Body of pancreas (tissue), 4 donors: ENCODE measurements at regions not wholly inside any gene's neighbourhood (a gene's known extent, or its start where the extent isn't known, plus 50 kb on each side); places are given as distances from the start of the nearest gene placed in this dataset.

ENCODE experiments used
- ATAC-seq: fragments of 150-250 bp; one replicate; pipeline ENCODE4 v1.9.1; 2016
- DNase-seq, 4 donors: peaks; one replicate each; pipeline ENCODE4 v3.0.0-alpha.2; 2019
- H3K27ac ChIP-seq, 4 donors: fragments of 200-600 bp; sonication (generic); 1 replicate in 3 of 4; 2 replicates in 1 of 4; pipeline versions ENCODE4 v1.5.1 to v1.6.1; 2016 to 2019; ENCODE audit warnings: mild to moderate bottlenecking in 1 of 4, mixed read lengths in 1 of 4, moderate library complexity in 1 of 4
- H3K27me3 ChIP-seq, 2 donors: fragments of 200-600 bp; sonication (generic); one replicate each; pipeline ENCODE4 v1.6.0; 2016; ENCODE audit warnings: mild to moderate bottlenecking in 1 of 2
- H3K36me3 ChIP-seq, 2 donors: fragments of 200-600 bp; sonication (generic); replicated peaks in 1 of 2; 2 replicates each; pipeline ENCODE4 v1.5.1; 2016; ENCODE audit warnings: low read depth in 2 of 2; ENCODE audit not compliant: insufficient read depth in 1 of 2
- H3K4me1 ChIP-seq: fragments of 200-600 bp; sonication (generic); one replicate; pipeline ENCODE4 v1.6.0; 2016
- H3K4me3 ChIP-seq, 2 donors: fragments of 200-600 bp; sonication (generic); 1 replicate in 1 of 2; 2 replicates in 1 of 2; pipeline ENCODE4 v1.5.1; 2016 to 2019
- H3K9me3 ChIP-seq, 3 donors: fragments of 200-600 bp; sonication (generic); 1 replicate in 2 of 3; 2 replicates in 1 of 3; pipeline ENCODE4 v1.5.1; 2016
- CTCF ChIP-seq, 7 experiments: fragments of 450-650 bp in 4 of 7; fragments of 200-600 bp in 3 of 7; sonication (generic) in 3 of 7; IDR thresholded peaks; one replicate each; pipeline ENCODE4 v1.5.1; 2016 to 2019; ENCODE audit warnings: antibody characterized with exemption in 7 of 7
- POLR2A ChIP-seq, 3 donors: fragments of 450-650 bp; IDR thresholded peaks; one replicate each; pipeline ENCODE4 v1.6.1; 2016; ENCODE audit warnings: antibody characterized with exemption in 3 of 3, mild to moderate bottlenecking in 2 of 3
- WGBS, 2 donors: methylation state at CpG; one replicate each; pipeline ENCODE4 v1.1.5; 2017; 5-methylcytosine and 5-hydroxymethylcytosine counted together
- intact Hi-C: fragments of 100-400 bp; cut with DNase I; formaldehyde crosslinking; loops from one replicate; pipeline ENCODE4 v1.15.1; 2023

GRCh38 chr11:95563859-95564258, 225.7 kb downstream of the FAM76B start:
- H3K27me3 ChIP-seq, result no peaks in the 10 kb centered on the region
- ATAC-seq (no peak), DNase-seq (no peak)
- no peaks in the 10 kb centered on the region for H3K9me3 ChIP-seq
- no peak overlapping the region for H3K27ac ChIP-seq
- intact Hi-C loops, result no loop called here
- no peaks in the 10 kb centered on the region for H3K4me1 ChIP-seq
- WGBS, 2 donors, result 18 to 20% methylated on average over 2 of the region's 2 CpGs
- TF ChIP-seq POLR2A (IDR thresholded peaks at IDR 0.05), result no peak
- TF ChIP-seq CTCF (IDR thresholded peaks at IDR 0.05), result no peak
- no peaks in the 10 kb centered on the region for H3K36me3 ChIP-seq
- H3K4me3 ChIP-seq, result no peak overlapping the region

- Histone ChIP-seq H3K36me3 (no peaks in the 10 kb centered on the region), H3K27ac (no peak overlapping the region)
Observed at GRCh38 chr11:95563173-95563572, 226.4 kb downstream of the FAM76B start.

GRCh38 chr11:95562196-95562921, 227.2 kb downstream of the FAM76B start:
- DNase-seq (no peak), ATAC-seq (no peak)
- no peak for TF ChIP-seq CTCF (IDR thresholded peaks at IDR 0.05)
- TF ChIP-seq POLR2A (IDR thresholded peaks at IDR 0.05), result no peak
- H3K4me3 ChIP-seq, result no peak overlapping the region
- intact Hi-C loops, result no loop called here
- no peaks in the 10 kb centered on the region for H3K4me1 ChIP-seq
- no peaks in the 10 kb centered on the region for H3K36me3 ChIP-seq
- 77% methylated on average over 6 of the region's 6 CpGs for WGBS, 2 donors
- no peaks in the 10 kb centered on the region for H3K9me3 ChIP-seq
- no peak overlapping the region for H3K27ac ChIP-seq
- H3K27me3 ChIP-seq, result no peaks in the 10 kb centered on the region

More at GRCh38 chr11:95563173-95563572, 226.4 kb downstream of the FAM76B start:
- TF ChIP-seq POLR2A (IDR thresholded peaks at IDR 0.05) (no peak), CTCF (IDR thresholded peaks at IDR 0.05) (no peak)
- Histone ChIP-seq H3K4me3 (no peak overlapping the region), H3K9me3 (no peaks in the 10 kb centered on the region), H3K4me1 (no peaks in the 10 kb centered on the region), H3K27me3 (no peaks in the 10 kb centered on the region)
- 48 to 68% methylated on average over 2 of the region's 2 CpGs for WGBS, 2 donors
- intact Hi-C loops, result no loop called here
- ATAC-seq (no peak), DNase-seq (no peak)

GRCh38 chr11:95559899-95560298, 229.7 kb downstream of the FAM76B start:
- intact Hi-C loops, result no loop called here
- no peak overlapping the region for H3K4me3 ChIP-seq
- H3K9me3 ChIP-seq, result no peaks in the 10 kb centered on the region
- H3K27me3 ChIP-seq, result no peaks in the 10 kb centered on the region
- H3K27ac ChIP-seq, result peak overlapping the region in 2 of 4 donors; percentile 34 to 36
- ATAC-seq, result peak; percentile 66
- DNase-seq, result peak; percentile 14 to 43 (median 27)
- 27 to 30% methylated on average over 4 of the region's 4 CpGs for WGBS, 2 donors
- TF ChIP-seq CTCF (IDR thresholded peaks at IDR 0.05), result no peak
- no peaks in the 10 kb centered on the region for H3K4me1 ChIP-seq
- no peaks in the 10 kb centered on the region for H3K36me3 ChIP-seq

GRCh38 chr11:95557376-95557775, 232.2 kb downstream of the FAM76B start:
- H3K36me3 ChIP-seq, result no peaks in the 10 kb centered on the region
- intact Hi-C loops, result no loop called here
- TF ChIP-seq POLR2A (IDR thresholded peaks at IDR 0.05) (no peak), CTCF (IDR thresholded peaks at IDR 0.05) (no peak)
- DNase-seq (no peak), ATAC-seq (no peak)
- no peaks in the 10 kb centered on the region for H3K27me3 ChIP-seq
- H3K9me3 ChIP-seq, result no peaks in the 10 kb centered on the region
- no peak overlapping the region for H3K27ac ChIP-seq
- H3K4me3 ChIP-seq, result no peak overlapping the region
- 58 to 68% methylated on average over 1 of the region's 1 CpG for WGBS, 2 donors
- no peaks in the 10 kb centered on the region for H3K4me1 ChIP-seq
